MM.1S (cell line): ENCODE measurements at regions not wholly inside any gene's neighbourhood (a gene's known extent, or its start where the extent isn't known, plus 50 kb on each side); places are given as distances from the start of the nearest gene placed in this dataset.

Source experiments
- CTCF ChIP-seq: fragments of 300-600 bp; sonication (generic); IDR thresholded peaks from 2 replicates; pipeline ENCODE4 v1.5.1; 2016; ENCODE audit warnings: antibody characterized with exemption, low read length, mixed read lengths
- EZH2 ChIP-seq: fragments of 300-600 bp; sonication (generic); optimal IDR thresholded peaks from 2 replicates; pipeline ENCODE3; 2017; ENCODE audit warnings: low read depth, mild to moderate bottlenecking, antibody characterized with exemption, low read length, mixed read lengths
- EZH2phosphoT487 ChIP-seq: fragments of 300-600 bp; sonication (generic); IDR thresholded peaks from 2 replicates; pipeline ENCODE4 v1.6.1; 2018; ENCODE audit warnings: antibody characterized with exemption, low read length

DNA sequence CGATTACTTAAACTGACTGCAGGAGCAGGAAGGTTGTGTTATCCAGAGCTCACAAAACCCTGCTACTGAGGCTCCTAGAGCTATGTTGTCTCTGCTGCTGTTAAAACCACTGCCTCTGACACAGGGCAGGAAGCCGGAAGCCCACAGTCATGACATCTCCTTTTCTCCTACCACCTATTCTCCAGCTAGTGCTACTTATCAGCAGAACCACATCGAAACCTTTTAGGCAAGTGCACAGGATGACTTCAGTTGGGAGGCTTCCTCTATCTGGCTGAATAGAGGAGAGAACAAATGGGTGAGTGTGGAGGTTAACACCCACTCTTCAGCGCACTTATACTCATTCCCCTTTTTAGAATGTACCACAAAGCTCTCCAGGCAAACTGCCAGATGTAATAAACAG lies 638.0 kb downstream of the OTOL1 start:
- TF ChIP-seq CTCF (no peak), EZH2phosphoT487 (no peak), EZH2 (no peak)
